ENCODE measurements at regions not wholly inside any gene's neighbourhood (a gene's known extent, or its start where the extent isn't known, plus 50 kb on each side); places are given as distances from the start of the nearest gene placed in this dataset.

DNA sequence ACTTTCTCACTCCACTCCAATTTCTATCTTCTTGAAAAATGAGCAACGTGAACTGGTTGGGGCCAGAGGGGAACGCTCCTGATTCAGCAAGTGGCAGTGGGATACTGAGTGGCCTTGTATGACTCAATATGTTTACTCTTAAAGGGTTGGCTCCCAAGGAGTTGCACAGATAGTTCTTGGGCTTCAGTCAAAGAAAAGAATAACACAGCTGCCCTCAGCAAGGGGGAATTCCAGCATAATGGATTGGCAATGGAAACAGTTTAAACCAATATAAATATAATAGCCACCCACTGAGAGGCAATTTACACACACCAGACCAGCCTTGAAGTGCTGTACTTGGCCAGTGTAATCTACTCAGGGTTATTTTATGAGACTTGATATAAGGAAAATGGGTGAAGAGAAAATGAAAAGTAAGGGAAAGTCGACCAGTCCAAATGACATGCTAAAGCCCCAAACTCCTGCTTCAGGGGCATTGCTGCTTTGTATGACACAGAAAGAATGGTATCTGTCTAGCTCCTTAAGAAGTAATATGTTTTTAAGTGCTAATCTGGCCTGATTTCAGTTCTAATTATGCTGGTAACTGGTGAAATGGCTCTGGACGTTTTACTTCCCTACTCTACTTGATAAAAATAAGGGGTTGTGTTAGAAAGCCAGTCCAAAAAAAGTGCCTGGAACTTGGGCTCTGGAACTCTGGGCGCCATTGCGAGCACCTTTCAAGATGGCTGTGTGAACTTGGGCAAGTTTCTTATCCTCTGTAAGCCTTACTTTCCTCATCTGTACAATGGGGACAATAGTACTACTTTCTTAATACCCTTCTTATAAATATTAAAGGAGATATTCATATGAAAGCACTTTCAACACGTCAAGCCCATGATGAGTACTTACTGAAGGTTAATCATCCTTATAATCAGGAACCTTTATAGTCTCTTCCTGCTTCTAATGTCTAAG is 712.9 kb upstream of the MAP3K7 start:
- H3K4me3 ChIP-seq: no peak overlapping the region
- ATAC-seq (ENCODE audit: insufficient read depth, low FRiP score) (no peak), DNase-seq (peak; percentile 59 to 88 (median 86))
- H3K27me3 ChIP-seq (ENCODE audit: control insufficient read depth in 3 of 3, insufficient read depth in 3 of 3, low read length in 2 of 3): no peaks in the 10 kb centered on the region
- peaks cover 0 to 2% (median 0%) of the 10 kb centered on the region in 4 donors for H3K9me3 ChIP-seq (ENCODE audit: control insufficient read depth in 4 of 4, insufficient read depth in 3 of 4, low read length in 3 of 4)
- no peak overlapping the region for H3K27ac ChIP-seq (ENCODE audit: low read depth in 1 of 2, low read length in 1 of 2)
- no peaks in the 10 kb centered on the region for H3K36me3 ChIP-seq (ENCODE audit: control insufficient read depth in 4 of 4, insufficient read depth in 4 of 4, low read length in 4 of 4)
- 53 to 69% methylated on average over 7 of the region's 7 CpGs for WGBS, 2 donors
- TF ChIP-seq, protein P1, sequence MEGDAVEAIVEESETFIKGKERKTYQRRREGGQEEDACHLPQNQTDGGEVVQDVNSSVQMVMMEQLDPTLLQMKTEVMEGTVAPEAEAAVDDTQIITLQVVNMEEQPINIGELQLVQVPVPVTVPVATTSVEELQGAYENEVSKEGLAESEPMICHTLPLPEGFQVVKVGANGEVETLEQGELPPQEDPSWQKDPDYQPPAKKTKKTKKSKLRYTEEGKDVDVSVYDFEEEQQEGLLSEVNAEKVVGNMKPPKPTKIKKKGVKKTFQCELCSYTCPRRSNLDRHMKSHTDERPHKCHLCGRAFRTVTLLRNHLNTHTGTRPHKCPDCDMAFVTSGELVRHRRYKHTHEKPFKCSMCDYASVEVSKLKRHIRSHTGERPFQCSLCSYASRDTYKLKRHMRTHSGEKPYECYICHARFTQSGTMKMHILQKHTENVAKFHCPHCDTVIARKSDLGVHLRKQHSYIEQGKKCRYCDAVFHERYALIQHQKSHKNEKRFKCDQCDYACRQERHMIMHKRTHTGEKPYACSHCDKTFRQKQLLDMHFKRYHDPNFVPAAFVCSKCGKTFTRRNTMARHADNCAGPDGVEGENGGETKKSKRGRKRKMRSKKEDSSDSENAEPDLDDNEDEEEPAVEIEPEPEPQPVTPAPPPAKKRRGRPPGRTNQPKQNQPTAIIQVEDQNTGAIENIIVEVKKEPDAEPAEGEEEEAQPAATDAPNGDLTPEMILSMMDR (IDR thresholded peaks at IDR 0.05; ENCODE audit: control extremely low read depth, extremely low read depth): no peak
- H3K4me1 ChIP-seq (ENCODE audit: control insufficient read depth in 5 of 5, insufficient read depth in 5 of 5, low read length in 5 of 5): peaks cover 0 to 6% (median 0%) of the 10 kb centered on the region in 5 donors
- H3K9ac ChIP-seq (ENCODE audit: insufficient read depth in 1 of 2, low read length in 2 of 2): no peak overlapping the region

DNA sequence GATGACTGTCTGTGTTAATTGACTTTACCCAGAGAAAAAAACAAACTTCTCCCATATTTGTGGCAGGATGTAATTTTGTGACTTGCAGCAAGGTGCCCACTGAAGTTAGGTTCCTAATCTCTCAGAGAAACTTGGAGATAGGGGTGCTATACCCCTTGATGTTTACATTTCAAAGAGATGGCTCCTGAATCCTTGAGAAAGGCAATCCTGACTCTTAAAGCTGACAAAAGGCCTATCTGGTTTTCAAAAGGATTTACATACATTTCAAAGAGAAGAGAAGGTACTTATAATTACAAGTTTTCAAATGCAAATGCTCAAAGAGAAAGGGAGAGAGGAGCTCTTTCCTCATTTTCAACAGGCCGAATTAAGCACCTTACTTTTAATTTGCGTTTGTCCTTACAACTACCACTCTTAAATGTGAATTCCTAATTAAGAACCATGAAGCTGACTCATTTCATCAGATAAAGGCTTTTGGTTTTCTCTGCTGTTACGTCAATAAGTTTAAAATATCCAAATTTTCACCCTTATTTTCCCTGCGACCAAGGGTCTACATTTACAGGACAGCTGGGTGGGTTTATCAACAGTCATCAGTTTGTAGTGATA is 711.8 kb upstream of the MAP3K7 start:
- no peaks in the 10 kb centered on the region for H3K27me3 ChIP-seq (ENCODE audit: control insufficient read depth in 3 of 3, insufficient read depth in 3 of 3, low read length in 2 of 3)
- no peak overlapping the region for H3K4me3 ChIP-seq
- no peak overlapping the region for H3K27ac ChIP-seq (ENCODE audit: low read depth in 1 of 2, low read length in 1 of 2)
- no peaks in the 10 kb centered on the region for H3K36me3 ChIP-seq (ENCODE audit: control insufficient read depth in 4 of 4, insufficient read depth in 4 of 4, low read length in 4 of 4)
- DNase-seq (no peak), ATAC-seq (ENCODE audit: insufficient read depth, low FRiP score) (no peak)
- H3K9me3 ChIP-seq (ENCODE audit: control insufficient read depth in 4 of 4, insufficient read depth in 3 of 4, low read length in 3 of 4): peaks cover 0 to 2% (median 0%) of the 10 kb centered on the region in 4 donors
- H3K9ac ChIP-seq (ENCODE audit: insufficient read depth in 1 of 2, low read length in 2 of 2): no peak overlapping the region
- TF ChIP-seq, protein P1 (IDR thresholded peaks at IDR 0.05; ENCODE audit: control extremely low read depth, extremely low read depth): no peak
- H3K4me1 ChIP-seq (ENCODE audit: control insufficient read depth in 5 of 5, insufficient read depth in 5 of 5, low read length in 5 of 5): no peaks in the 10 kb centered on the region
- WGBS, 2 donors: 72 to 81% methylated on average over 4 of the region's 4 CpGs

DNA sequence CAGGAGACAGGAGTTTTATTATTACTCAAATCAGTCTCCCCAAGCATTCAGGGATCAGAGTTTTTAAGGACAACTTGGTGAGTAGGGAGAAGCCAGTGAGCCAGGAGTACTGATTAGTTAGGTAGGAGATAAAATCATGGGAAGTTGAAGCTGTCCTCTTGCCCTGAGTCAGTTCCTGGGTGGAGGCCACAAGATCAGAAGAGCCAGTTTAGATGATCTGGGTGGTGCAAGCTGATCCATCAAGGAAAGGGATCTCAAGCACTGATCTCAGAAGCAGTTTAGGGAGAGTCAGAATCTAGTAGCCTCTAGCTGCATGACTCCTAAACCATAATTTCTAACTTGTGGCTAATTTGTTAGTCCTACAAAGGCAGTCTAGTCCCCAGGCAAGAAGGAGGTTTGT is 706.5 kb upstream of the MAP3K7 start:
- no peaks in the 10 kb centered on the region for H3K27me3 ChIP-seq (ENCODE audit: control insufficient read depth in 3 of 3, insufficient read depth in 3 of 3, low read length in 2 of 3)
- ATAC-seq (ENCODE audit: insufficient read depth, low FRiP score) (no peak), DNase-seq (no peak)
- H3K9me3 ChIP-seq (ENCODE audit: control insufficient read depth in 4 of 4, insufficient read depth in 3 of 4, low read length in 3 of 4): peaks cover 0 to 6% (median under 1%) of the 10 kb centered on the region in 4 donors
- H3K9ac ChIP-seq (ENCODE audit: insufficient read depth in 1 of 2, low read length in 2 of 2): no peak overlapping the region
- H3K36me3 ChIP-seq (ENCODE audit: control insufficient read depth in 4 of 4, insufficient read depth in 4 of 4, low read length in 4 of 4): no peaks in the 10 kb centered on the region
- TF ChIP-seq, protein P1 (IDR thresholded peaks at IDR 0.05; ENCODE audit: control extremely low read depth, extremely low read depth): no peak
- no peak overlapping the region for H3K27ac ChIP-seq (ENCODE audit: low read depth in 1 of 2, low read length in 1 of 2)
- no peak overlapping the region for H3K4me3 ChIP-seq
- H3K4me1 ChIP-seq (ENCODE audit: control insufficient read depth in 5 of 5, insufficient read depth in 5 of 5, low read length in 5 of 5): no peaks in the 10 kb centered on the region

All from lung (tissue), 11 donors.